H1 (cell line): ENCODE measurements at regions not wholly inside any gene's neighbourhood (a gene's known extent, or its start where the extent isn't known, plus 50 kb on each side); places are given as distances from the start of the nearest gene placed in this dataset.

Experiments used
- CTCF ChIA-PET: fragments of 300-600 bp; sonication (Branson Sonifier 250); formaldehyde crosslinking; loops from one replicate; lab custom pipeline; 2021; ENCODE audit not compliant: partially characterized antibody; lab: Charles Lee
- POLR2A ChIA-PET: fragments of 300-600 bp; sonication (Branson Sonifier 250); formaldehyde crosslinking; loops from one replicate; lab custom pipeline; 2021; ENCODE audit warnings: inconsistent platforms; ENCODE audit not compliant: partially characterized antibody; lab: Charles Lee
- DNase-seq, 2 experiments: peaks; one replicate each; pipeline versions ENCODE4 v3.0.0 to v3.0.0-alpha.2; 2010 to 2022; ENCODE audit warnings: low spot score in 2 of 2, low read depth in 1 of 2, mixed read lengths in 1 of 2
- FAIRE-seq: peaks from 2 replicates; lab custom pipeline; 2011; peaks lifted over from hg19 to GRCh38; lab: Jason Lieb, UNC
- H2AFZ ChIP-seq: 2 replicates; pipeline ENCODE4 v1.8.1; 2012; ENCODE audit warnings: low read length, inconsistent platforms
- H2AK5ac ChIP-seq: 2 replicates; pipeline ENCODE4 v1.6.1; 2013; ENCODE audit warnings: low read depth, low read length
- H2BK120ac ChIP-seq: replicated peaks from 2 replicates; pipeline ENCODE3; 2013; ENCODE audit warnings: low read depth, low read length, inconsistent platforms
- H2BK12ac ChIP-seq: 2 replicates; pipeline ENCODE4 v1.6.1; 2013; ENCODE audit warnings: low read depth, low read length
- H2BK15ac ChIP-seq: 2 replicates; pipeline ENCODE4 v1.6.1; 2013; ENCODE audit warnings: low read length
- H2BK20ac ChIP-seq: 2 replicates; pipeline ENCODE4 v1.6.1; 2013; ENCODE audit warnings: low read length
- H2BK5ac ChIP-seq: 2 replicates; pipeline ENCODE4 v1.6.1; 2013; ENCODE audit warnings: low read depth, low read length
- H3K14ac ChIP-seq: 2 replicates; pipeline ENCODE4 v1.6.1; 2013; ENCODE audit warnings: inconsistent platforms; ENCODE audit not compliant: insufficient read length
- H3K18ac ChIP-seq: 2 replicates; pipeline ENCODE4 v1.6.1; 2013; ENCODE audit warnings: low read length; ENCODE audit errors: extremely low read depth
- H3K23ac ChIP-seq: 2 replicates; pipeline ENCODE4 v1.6.1; 2013; ENCODE audit warnings: inconsistent platforms; ENCODE audit not compliant: insufficient read length
- H3K23me2 ChIP-seq: 2 replicates; pipeline ENCODE4 v1.6.1; 2013; ENCODE audit warnings: low read depth, low read length
- H3K27ac ChIP-seq: 2 replicates; pipeline ENCODE4 v1.6.1; 2011; ENCODE audit warnings: low read depth, low read length, inconsistent platforms
- H3K27me3 ChIP-seq, 4 experiments: replicated peaks in 1 of 4; 1 replicate in 1 of 4; 2 replicates in 3 of 4; pipeline versions ENCODE4 v1.6.1 to v1.8.1; 2011 to 2013; ENCODE audit warnings: low read length in 3 of 4, mild to moderate bottlenecking in 3 of 4, inconsistent platforms in 2 of 4, mixed read lengths in 2 of 4, moderate library complexity in 1 of 4; ENCODE audit not compliant: control insufficient read depth in 3 of 4, insufficient read depth in 3 of 4; ENCODE audit errors: extremely low read depth in 1 of 4
- H3K36me3 ChIP-seq, 4 experiments: 2 replicates each; pipeline versions ENCODE4 v1.6.1 to v1.8.1; 2011 to 2013; ENCODE audit warnings: mild to moderate bottlenecking in 4 of 4, low read length in 3 of 4, moderate library complexity in 2 of 4, control low read depth in 1 of 4, inconsistent platforms in 1 of 4; ENCODE audit not compliant: insufficient read depth in 4 of 4, control insufficient read depth in 2 of 4
- H3K4ac ChIP-seq: replicated peaks from 2 replicates; pipeline ENCODE3; 2013; ENCODE audit warnings: low read length, low read depth, mixed read lengths, inconsistent platforms; ENCODE audit not compliant: insufficient read length
- H3K4me1 ChIP-seq, 4 experiments: replicated peaks in 1 of 4; 1 replicate in 1 of 4; 2 replicates in 3 of 4; pipeline versions ENCODE4 v1.6.1 to v1.8.1; 2011 to 2013; ENCODE audit warnings: low read length in 3 of 4, inconsistent platforms in 2 of 4, mixed read lengths in 1 of 4; ENCODE audit not compliant: insufficient read depth in 4 of 4, control insufficient read depth in 3 of 4
- H3K4me2 ChIP-seq, 2 experiments: 2 replicates each; pipeline versions ENCODE4 v1.6.1 to v1.8.1; 2011 to 2013; ENCODE audit warnings: low read depth in 2 of 2, low read length in 2 of 2, control low read depth in 1 of 2, inconsistent platforms in 1 of 2, mild to moderate bottlenecking in 1 of 2; ENCODE audit not compliant: insufficient read depth in 1 of 2
- H3K4me3 ChIP-seq, 4 experiments: fragments of 200-600, 300-600 bp in 1 of 4; sonication (generic), shearing (Covaris generic), sonication (Bioruptor Twin) in 1 of 4; 2 replicates each; pipeline versions ENCODE4 v1.5.1 to v1.8.1; 2011 to 2016; ENCODE audit warnings: low read length in 4 of 4, low read depth in 3 of 4, control low read depth in 2 of 4, inconsistent platforms in 2 of 4, mild to moderate bottlenecking in 2 of 4, mixed read lengths in 1 of 4, moderate library complexity in 1 of 4; ENCODE audit not compliant: insufficient read depth in 2 of 4; ENCODE audit errors: extremely low read depth in 1 of 4
- H3K56ac ChIP-seq: replicated peaks from 2 replicates; pipeline ENCODE3; 2013; ENCODE audit warnings: low read depth, mild to moderate bottlenecking, mixed read lengths, low read length, inconsistent platforms; ENCODE audit not compliant: insufficient read length
- H3K79me1 ChIP-seq: 2 replicates; pipeline ENCODE4 v1.6.1; 2013; ENCODE audit warnings: low read depth, low read length, control low read depth
- H3K79me2 ChIP-seq, 2 experiments: 2 replicates each; pipeline versions ENCODE4 v1.6.1 to v1.8.1; 2012 to 2013; ENCODE audit warnings: low read length in 2 of 2, mild to moderate bottlenecking in 2 of 2, inconsistent platforms in 1 of 2; ENCODE audit not compliant: insufficient read depth in 2 of 2, control insufficient read depth in 1 of 2
- H3K9ac ChIP-seq, 4 experiments: replicated peaks in 1 of 4; 1 replicate in 1 of 4; 2 replicates in 3 of 4; pipeline versions ENCODE4 v1.6.1 to v1.8.1; 2011 to 2013; ENCODE audit warnings: low read depth in 3 of 4, low read length in 3 of 4, control low read depth in 2 of 4, mild to moderate bottlenecking in 2 of 4, moderate library complexity in 2 of 4, inconsistent platforms in 1 of 4; ENCODE audit errors: extremely low read depth in 1 of 4
- H3K9me3 ChIP-seq, 2 experiments: 2 replicates each; pipeline versions ENCODE4 v1.6.1 to v1.8.1; 2012 to 2013; ENCODE audit warnings: mild to moderate bottlenecking in 2 of 2, moderate library complexity in 2 of 2, control low read depth in 1 of 2, inconsistent platforms in 1 of 2, low read depth in 1 of 2, low read length in 1 of 2, mixed read lengths in 1 of 2; ENCODE audit not compliant: insufficient read depth in 2 of 2
- H4K20me1 ChIP-seq, 2 experiments: replicated peaks in 1 of 2; 2 replicates each; pipeline versions ENCODE3 to v1.8.1; 2011 to 2013; ENCODE audit warnings: inconsistent platforms in 2 of 2, low read length in 2 of 2, mild to moderate bottlenecking in 1 of 2; ENCODE audit not compliant: insufficient read depth in 2 of 2, control insufficient read depth in 1 of 2
- H4K5ac ChIP-seq: 2 replicates; pipeline ENCODE4 v1.6.1; 2013; ENCODE audit warnings: low read length, low read depth, mixed read lengths, inconsistent platforms; ENCODE audit not compliant: insufficient read length
- H4K8ac ChIP-seq: 2 replicates; pipeline ENCODE4 v1.8.0; 2013; ENCODE audit warnings: mild to moderate bottlenecking, moderate library complexity, low read length, inconsistent platforms; ENCODE audit not compliant: insufficient read depth; ENCODE audit errors: extremely low read depth
- H4K91ac ChIP-seq: replicated peaks from 2 replicates; pipeline ENCODE3; 2013; ENCODE audit warnings: low read length, mixed read lengths, inconsistent platforms; ENCODE audit not compliant: insufficient read length
- CBX8 ChIP-seq: fragments of 300-800, 300-1000 bp; sonication (generic); IDR thresholded peaks from 2 replicates; pipeline ENCODE4 v1.7.1; 2016; ENCODE audit warnings: low read depth, low read length, borderline replicate concordance
- CEBPB ChIP-seq: IDR thresholded peaks from 2 replicates; pipeline ENCODE4 v1.6.1; 2012; ENCODE audit warnings: low read depth, low read length
- EGR1 ChIP-seq: IDR thresholded peaks from 2 replicates; pipeline ENCODE4 v1.6.1; 2011; ENCODE audit warnings: low read depth, low read length, borderline replicate concordance
- JUND ChIP-seq: IDR thresholded peaks from 2 replicates; pipeline ENCODE4 v1.6.1; 2011; ENCODE audit warnings: mild to moderate bottlenecking, improper control_type of control experiment, low read length
- KDM5A ChIP-seq: fragments of 200-600 bp; IDR thresholded peaks from 2 replicates; pipeline ENCODE4 v1.7.1; 2012; ENCODE audit warnings: mild to moderate bottlenecking, low read length, inconsistent platforms, mixed read lengths
- MAFK ChIP-seq: IDR thresholded peaks from 2 replicates; pipeline ENCODE4 v1.6.1; 2012; ENCODE audit warnings: low read depth, mild to moderate bottlenecking, improper control_type of control experiment, low read length
- SIN3A ChIP-seq, 2 experiments: IDR thresholded peaks in 1 of 2; conservative IDR thresholded peaks in 1 of 2; 2 replicates each; pipeline ENCODE4 v1.6.1; 2011 to 2012; ENCODE audit warnings: low read length in 2 of 2, improper control_type of control experiment in 1 of 2, low read depth in 1 of 2, mild to moderate bottlenecking in 1 of 2
- SIRT6 ChIP-seq: IDR thresholded peaks from one replicate; pipeline ENCODE4 v1.7.1; 2012; ENCODE audit warnings: low read length, inconsistent platforms
- SIX5 ChIP-seq: IDR thresholded peaks from 2 replicates; pipeline ENCODE4 v1.6.1; 2011; ENCODE audit warnings: mild to moderate bottlenecking, low read depth, low read length
- SP1 ChIP-seq: IDR thresholded peaks from 2 replicates; pipeline ENCODE4 v1.6.1; 2011; ENCODE audit warnings: low read depth, low read length
- SP4 ChIP-seq: IDR thresholded peaks from 2 replicates; pipeline ENCODE4 v1.6.1; 2012; ENCODE audit warnings: low read length, inconsistent platforms
- SRF ChIP-seq: IDR thresholded peaks from 2 replicates; pipeline ENCODE4 v1.6.1; 2011; ENCODE audit warnings: mild to moderate bottlenecking, low read depth, low read length, moderate library complexity
- WGBS, 2 experiments: shearing (Covaris generic) in 1 of 2; methylation state at CpG; one replicate each; pipeline versions ENCODE4 v1.1.6 to v1.1.7; 2013 to 2015; ENCODE audit warnings: low lambda C conversion rate in 2 of 2, mixed read lengths in 2 of 2, inconsistent platforms in 1 of 2, low coverage in 1 of 2, missing lambda C conversion rate in 1 of 2; ENCODE audit not compliant: insufficient replicate concordance in 2 of 2, insufficient coverage in 1 of 2, insufficient read length in 1 of 2; ENCODE audit errors: extremely low coverage in 1 of 2, missing lambda C conversion rate in 1 of 2; 5-methylcytosine and 5-hydroxymethylcytosine counted together

DNA sequence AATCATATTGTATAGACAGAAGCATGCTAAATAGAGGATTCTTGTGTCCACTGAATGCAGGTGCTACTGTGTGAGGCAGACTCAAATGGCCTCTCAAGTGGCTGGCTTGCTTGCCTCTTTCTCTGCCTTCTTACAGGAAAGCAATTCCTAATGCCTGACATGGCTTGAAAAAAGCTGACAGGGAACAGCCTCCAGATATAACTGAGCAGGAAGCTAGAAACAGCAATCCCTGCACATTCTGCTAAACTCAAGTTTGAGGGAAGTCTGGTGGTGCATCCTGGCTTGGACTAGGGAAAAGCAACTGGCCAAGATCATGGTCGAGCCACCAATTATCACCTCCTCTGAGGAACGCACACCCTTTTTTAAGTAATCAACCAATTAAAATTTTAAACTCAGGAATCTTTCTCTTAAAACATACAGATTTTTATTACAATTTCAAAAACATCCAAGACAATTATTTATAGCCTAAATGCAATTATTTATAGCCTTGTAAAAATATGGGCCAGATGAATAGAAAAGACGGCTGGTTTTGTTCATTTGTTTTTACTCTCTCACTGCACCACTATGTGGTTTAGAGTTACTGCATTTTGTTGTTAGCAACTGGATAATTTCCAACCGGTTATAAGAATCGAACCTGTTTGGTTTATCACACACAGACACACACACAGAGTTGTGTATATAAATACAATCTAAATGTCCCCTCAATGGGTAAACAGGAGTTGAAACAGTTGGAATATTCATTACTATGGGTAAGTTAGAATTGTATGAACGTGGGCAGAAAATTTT lies 290.9 kb upstream of the ANKRD55 start:
- H3K27ac ChIP-seq: no peak overlapping the region
- no peak overlapping the region for H2BK15ac ChIP-seq
- H2BK20ac ChIP-seq: no peak overlapping the region
- H3K18ac ChIP-seq: no peak overlapping the region
- no peak overlapping the region for H4K5ac ChIP-seq
- FAIRE-seq (no peak), DNase-seq (no peak)
- no peak overlapping the region for H3K4ac ChIP-seq
- H3K4me3 ChIP-seq: no peak overlapping the region
- no peak overlapping the region for H4K8ac ChIP-seq
- no peak overlapping the region for H3K56ac ChIP-seq
- H3K9ac ChIP-seq: no peak overlapping the region
- no peaks in the 10 kb centered on the region for H4K20me1 ChIP-seq
- no peak overlapping the region for H3K23ac ChIP-seq
- TF ChIP-seq CBX8 (no peak), SIN3A (conservative IDR thresholded peaks at IDR 0.05 in 1 of 2, IDR thresholded peaks at IDR 0.05 in 1 of 2; ENCODE audit: low read depth in 1 of 2, low read length in 2 of 2) (no peak), JUND (no peak), CEBPB (no peak), SRF (no peak), SP4 (no peak), MAFK (no peak), EGR1 (no peak), SIX5 (no peak), KDM5A (no peak), SIRT6 (no peak), SP1 (no peak)
- POLR2A ChIA-PET: no interaction called here
- no peaks in the 10 kb centered on the region; a peak in 1 of 7 replicates for H3K4me1 ChIP-seq
- no peaks in the 10 kb centered on the region for H3K27me3 ChIP-seq
- no peaks in the 10 kb centered on the region for H3K9me3 ChIP-seq
- H2BK5ac ChIP-seq: no peak overlapping the region
- CTCF ChIA-PET: no interaction called here
- H2AK5ac ChIP-seq: no peak overlapping the region
- no peak overlapping the region for H2BK120ac ChIP-seq
- no peaks in the 10 kb centered on the region for H3K79me1 ChIP-seq
- no peak overlapping the region for H2BK12ac ChIP-seq
- no peak overlapping the region for H3K4me2 ChIP-seq
- H2AFZ ChIP-seq: no peak overlapping the region
- H3K23me2 ChIP-seq: no peaks in the 10 kb centered on the region
- no peak overlapping the region for H4K91ac ChIP-seq
- WGBS, 2 experiments: 87% methylated on average over 6 of the region's 6 CpGs; no CpG with 5 or more reads in 1 of the 2 experiments
- H3K14ac ChIP-seq: no peak overlapping the region
- no peaks in the 10 kb centered on the region for H3K36me3 ChIP-seq
- H3K79me2 ChIP-seq: no peaks in the 10 kb centered on the region
